22Rv1 (cell line): ENCODE measurements at regions not wholly inside any gene's neighbourhood (a gene's known extent, or its start where the extent isn't known, plus 50 kb on each side); places are given as distances from the start of the nearest gene placed in this dataset.

Experiments
- ZFX ChIP-seq: fragments of 450-650 bp; IDR thresholded peaks from 2 replicates; pipeline ENCODE4 v1.6.1; 2017; ENCODE audit warnings: antibody characterized with exemption, borderline replicate concordance
- TF ChIP-seq, protein P1 (sequence below): fragments of 450-650 bp; IDR thresholded peaks from 2 replicates; pipeline ENCODE4 v1.5.1; 2017; ENCODE audit warnings: mild to moderate bottlenecking

DNA sequence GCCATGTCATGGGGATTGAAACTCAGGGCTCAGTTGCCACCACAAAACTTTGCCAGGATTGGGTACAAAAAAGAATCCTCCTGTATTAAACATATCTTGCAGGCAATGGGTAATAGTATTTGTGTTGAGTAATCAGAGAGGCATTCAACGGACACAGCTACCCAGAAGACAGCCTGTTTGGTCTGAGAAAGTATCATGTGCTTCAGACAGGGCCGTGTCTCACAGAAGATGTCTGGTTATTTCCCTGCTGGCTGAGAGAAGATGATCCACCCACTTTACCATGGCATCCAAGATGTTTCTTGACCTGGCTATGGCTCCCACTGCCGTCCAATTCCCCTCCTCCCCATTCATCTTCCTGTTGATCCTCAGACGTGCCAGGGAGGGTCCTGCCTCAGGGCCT is 304.3 kb upstream of the XYLT1 start:
- TF ChIP-seq, protein P1, sequence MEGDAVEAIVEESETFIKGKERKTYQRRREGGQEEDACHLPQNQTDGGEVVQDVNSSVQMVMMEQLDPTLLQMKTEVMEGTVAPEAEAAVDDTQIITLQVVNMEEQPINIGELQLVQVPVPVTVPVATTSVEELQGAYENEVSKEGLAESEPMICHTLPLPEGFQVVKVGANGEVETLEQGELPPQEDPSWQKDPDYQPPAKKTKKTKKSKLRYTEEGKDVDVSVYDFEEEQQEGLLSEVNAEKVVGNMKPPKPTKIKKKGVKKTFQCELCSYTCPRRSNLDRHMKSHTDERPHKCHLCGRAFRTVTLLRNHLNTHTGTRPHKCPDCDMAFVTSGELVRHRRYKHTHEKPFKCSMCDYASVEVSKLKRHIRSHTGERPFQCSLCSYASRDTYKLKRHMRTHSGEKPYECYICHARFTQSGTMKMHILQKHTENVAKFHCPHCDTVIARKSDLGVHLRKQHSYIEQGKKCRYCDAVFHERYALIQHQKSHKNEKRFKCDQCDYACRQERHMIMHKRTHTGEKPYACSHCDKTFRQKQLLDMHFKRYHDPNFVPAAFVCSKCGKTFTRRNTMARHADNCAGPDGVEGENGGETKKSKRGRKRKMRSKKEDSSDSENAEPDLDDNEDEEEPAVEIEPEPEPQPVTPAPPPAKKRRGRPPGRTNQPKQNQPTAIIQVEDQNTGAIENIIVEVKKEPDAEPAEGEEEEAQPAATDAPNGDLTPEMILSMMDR, result no peak
- TF ChIP-seq ZFX, result no peak
